ENCODE measurements at regions not wholly inside any gene's neighbourhood (a gene's known extent, or its start where the extent isn't known, plus 50 kb on each side); places are given as distances from the start of the nearest gene placed in this dataset.

DNA sequence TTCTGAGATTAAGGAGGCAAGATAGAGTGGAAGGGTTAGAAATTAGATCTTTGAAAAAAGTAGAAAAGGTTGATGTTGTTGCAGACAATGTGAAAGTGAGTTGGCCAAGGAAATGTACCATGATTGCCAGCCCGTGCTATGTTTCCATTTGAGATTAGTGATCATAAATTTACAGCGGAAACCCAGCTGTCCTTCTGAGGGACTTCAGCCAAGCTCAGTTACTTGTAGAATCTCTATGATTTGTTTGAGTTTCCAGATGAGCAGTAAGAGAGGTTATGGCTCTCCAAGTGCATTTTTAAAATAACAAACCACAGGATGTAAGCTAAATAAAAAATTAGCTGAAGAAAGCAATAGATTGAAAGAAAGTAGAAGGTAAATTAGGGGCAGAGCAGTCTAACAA, 54.2 kb upstream of the RBMS3 start:
- TF ChIP-seq CTCF (conservative IDR thresholded peaks at IDR 0.05; ENCODE audit: low read depth, low read length) (no peak), EZH2 (IDR thresholded peaks at IDR 0.05; ENCODE audit: low read length, unreplicated experiment) (no peak)
